GM19351 (cell line): ENCODE measurements at regions not wholly inside any gene's neighbourhood (a gene's known extent, or its start where the extent isn't known, plus 50 kb on each side); places are given as distances from the start of the nearest gene placed in this dataset.

Source experiments
- ATAC-seq: cut with Tn5 transposase; IDR thresholded peaks from one replicate; pipeline ENCODE4 v1.9.1; 2021; ENCODE audit warnings: mild to moderate bottlenecking, moderate library complexity; ENCODE audit not compliant: unreplicated experiment

DNA sequence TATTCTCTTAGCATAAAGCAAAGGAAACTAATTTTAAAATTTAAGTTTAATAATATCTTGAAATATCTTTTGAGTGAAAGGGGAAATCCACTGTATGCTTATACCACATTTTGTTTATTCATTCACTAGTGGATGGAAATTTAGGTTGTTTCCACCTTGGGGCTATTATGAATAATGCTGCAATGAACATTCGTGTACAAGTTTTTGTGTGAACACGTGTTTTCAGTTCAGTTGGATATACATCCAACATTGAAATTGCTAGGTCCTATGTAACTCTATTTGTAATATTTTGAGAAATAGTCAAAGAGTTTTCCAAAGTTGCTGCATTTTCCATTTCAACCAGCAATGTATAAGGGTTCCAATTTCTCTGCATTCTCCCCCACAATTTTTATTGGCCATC, 83.7 kb upstream of the ETV6 start:
- no peak for ATAC-seq

GRCh38 chr12:11568155-11568761, 81.2 kb upstream of the ETV6 start:
- no peak for ATAC-seq

DNA sequence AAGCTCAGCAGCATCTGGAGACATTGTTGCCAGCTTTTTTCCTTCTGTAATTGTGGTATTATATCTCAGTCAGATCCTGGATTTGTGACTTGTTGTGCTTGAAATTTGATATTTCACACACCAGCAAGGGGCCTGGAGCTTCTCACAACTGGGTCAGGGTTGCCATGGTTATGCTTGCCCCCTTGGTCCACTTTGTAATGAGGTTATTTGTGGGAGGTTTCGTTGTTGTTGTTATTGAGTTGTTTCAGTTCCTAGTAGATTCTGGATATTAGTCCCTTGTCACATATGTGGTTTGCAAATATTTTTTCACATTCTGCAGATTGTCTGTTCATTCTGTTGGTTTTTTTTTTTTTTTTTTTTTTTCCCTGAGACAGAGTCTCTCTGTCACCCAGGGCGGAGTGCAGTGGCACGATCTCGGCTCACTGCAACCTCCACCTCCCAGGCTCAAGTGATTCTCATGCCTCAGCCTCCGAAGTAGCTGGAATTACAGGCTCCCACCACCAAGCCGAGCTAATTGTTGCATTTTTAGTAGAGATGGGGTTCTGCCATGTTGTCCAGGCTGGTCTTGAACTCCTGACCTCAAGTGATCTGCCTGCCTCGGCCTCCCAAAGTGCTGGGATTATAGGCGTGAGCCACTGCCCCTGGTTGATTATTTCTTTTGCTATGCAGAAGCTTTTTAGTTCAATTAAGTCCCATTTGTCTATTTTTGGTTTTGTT, 80.6 kb upstream of the ETV6 start:
- peak; percentile 92 for ATAC-seq

GRCh38 chr12:11569716-11570115, 79.8 kb upstream of the ETV6 start:
- ATAC-seq, result no peak

GRCh38 chr12:11573880-11574279, 75.6 kb upstream of the ETV6 start:
- ATAC-seq, result no peak

- ATAC-seq, result no peak
Observed at GRCh38 chr12:11576104-11576503, 73.4 kb upstream of the ETV6 start.

- ATAC-seq, result no peak
Observed at GRCh38 chr12:11577658-11578260, 71.7 kb upstream of the ETV6 start.

- peak; percentile 60 for ATAC-seq
Observed at GRCh38 chr12:11578461-11578993, 70.9 kb upstream of the ETV6 start.

DNA sequence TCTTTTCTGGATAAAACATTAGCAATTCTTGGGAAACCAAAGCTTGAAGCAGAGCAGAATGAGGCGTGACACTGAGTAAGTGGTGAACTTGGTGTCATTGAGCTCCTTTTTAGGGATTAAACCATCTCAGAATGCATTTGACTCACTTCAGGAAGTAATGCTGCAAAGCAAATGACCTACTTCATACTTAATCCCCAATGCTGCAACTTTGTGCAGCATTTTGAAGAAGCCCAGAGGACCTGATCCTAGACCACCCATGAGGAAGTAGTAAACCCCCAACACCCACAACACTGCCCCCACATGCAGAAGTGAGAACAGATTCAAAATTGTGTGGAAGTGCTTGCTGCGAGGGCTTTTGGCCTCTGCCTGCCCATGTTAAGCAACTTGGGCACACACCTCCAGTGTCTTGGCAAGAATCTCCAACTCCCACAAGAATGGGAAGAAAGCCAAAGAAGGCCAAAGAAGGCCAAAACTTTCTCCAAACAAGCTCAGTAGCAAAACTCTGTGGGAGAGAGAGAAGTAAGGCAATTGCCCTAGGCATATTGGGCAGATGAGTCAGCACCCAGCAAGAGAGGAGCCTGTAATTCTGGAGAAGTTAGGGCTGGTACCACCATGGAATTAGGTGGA, 69.2 kb upstream of the ETV6 start:
- peak; percentile 29 for ATAC-seq

DNA sequence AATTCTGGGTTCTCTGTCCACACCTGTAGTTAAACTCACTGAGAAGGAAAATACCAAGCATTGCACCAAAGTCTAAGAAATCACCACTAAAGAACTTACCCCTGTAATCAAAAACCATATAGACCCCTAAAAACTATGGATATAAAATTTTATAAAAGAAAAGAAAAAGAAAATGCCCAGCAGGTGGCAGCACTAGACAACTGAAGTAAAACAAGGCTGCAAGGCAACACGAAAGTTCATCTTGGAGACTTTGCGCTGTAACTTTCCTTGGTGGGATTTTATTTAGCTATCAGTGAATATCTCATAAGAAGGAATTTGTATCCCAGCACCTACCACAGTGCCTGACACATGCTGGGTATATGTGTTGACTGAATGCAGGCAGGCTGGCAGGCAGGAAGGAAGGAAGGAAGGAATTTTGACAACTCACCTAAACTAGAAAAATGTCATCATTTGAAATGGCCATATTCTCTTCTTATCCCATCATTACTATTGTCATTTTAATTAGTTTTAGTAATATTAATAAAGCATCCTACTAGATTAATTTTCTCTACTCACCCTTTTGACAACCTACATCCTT, 68.2 kb upstream of the ETV6 start:
- no peak for ATAC-seq

DNA sequence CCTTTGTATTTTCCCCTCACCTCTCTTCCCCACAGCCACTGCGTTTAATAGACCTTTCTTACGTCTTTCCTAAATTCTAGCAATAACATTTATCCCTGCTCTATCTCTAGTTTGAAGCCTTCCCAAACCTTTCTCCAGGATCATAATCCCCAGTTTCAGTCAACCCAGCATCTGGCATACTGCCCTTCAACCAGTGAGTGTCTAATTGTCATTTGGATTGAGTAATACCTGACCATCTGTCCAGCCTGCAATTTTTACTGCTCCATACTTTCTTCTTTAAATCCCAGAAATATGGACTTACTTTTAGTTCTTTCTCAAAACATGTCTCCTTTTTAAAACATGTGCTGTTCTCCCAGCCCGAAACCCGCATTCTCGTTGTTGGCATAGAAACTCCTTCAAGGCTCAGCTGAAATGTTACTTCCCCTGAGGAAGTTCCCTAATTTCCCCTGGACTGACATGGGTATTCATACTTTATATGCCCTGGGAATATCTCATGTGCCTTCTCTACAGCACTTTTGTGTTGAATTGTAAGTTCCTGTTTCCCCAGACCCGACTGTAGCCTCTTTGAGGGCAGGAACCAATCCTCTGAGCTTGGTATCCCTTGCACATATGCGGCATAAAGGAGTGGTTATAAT, 65.1 kb upstream of the ETV6 start:
- no peak for ATAC-seq

- ATAC-seq, result no peak
Observed at GRCh38 chr12:11592484-11592883, 57.0 kb upstream of the ETV6 start.

- ATAC-seq, result no peak
Observed at GRCh38 chr12:11593013-11593412, 56.5 kb upstream of the ETV6 start.

GRCh38 chr12:11595080-11595479, 54.4 kb upstream of the ETV6 start:
- ATAC-seq, result no peak

DNA sequence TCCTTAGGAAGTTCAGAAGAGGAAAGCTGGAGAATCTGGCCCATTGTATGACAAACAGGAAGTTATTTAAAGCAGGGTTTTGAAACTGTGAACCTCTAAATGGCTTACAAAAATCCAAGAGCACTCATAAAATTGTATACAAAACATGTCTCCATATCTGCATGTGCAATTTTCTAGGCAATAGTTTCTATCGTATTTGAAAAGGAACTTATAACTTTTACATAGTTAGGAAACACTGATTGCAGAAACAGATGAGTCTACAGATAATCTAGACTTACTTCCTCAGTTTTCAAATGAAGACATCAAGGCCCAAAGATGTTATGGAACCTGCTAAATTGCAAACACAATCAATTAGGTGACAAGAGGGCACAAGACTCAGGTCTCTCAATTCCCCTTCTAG, 53.3 kb upstream of the ETV6 start:
- ATAC-seq, result no peak

DNA sequence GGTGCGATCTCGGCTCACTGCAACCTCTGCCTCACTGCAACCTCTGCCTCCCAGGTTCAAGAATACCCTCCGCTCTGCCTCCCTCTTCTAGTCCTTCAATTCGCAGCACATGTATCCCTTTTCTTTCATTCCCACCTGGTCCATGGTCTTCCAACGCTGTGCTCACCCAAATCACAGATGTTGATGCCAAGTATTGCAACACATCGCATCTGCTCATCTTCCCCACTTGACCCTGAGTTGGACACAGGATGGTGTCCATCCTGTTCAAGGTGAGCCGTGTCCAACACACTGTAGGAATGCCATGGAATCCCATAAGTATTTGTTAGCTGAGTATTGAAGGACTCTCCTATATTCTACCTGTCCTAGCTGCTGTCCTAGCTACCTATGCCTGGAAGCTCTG, 50.6 kb upstream of the ETV6 start:
- ATAC-seq, result no peak
